ENCODE measurements at regions not wholly inside any gene's neighbourhood (a gene's known extent, or its start where the extent isn't known, plus 50 kb on each side); places are given as distances from the start of the nearest gene placed in this dataset.

- TF ChIP-seq CTCF (conservative IDR thresholded peaks at IDR 0.05 in 1 of 2, IDR thresholded peaks at IDR 0.05 in 1 of 2; ENCODE audit: extremely low read depth in 1 of 2, insufficient read depth in 1 of 2, low read depth in 1 of 2, low read length in 2 of 2), result no peak
- TF ChIP-seq EZH2 (IDR thresholded peaks at IDR 0.05; ENCODE audit: borderline replicate concordance, low read length), result no peak
Measured at GRCh38 chr5:106656821-106657220, 1013.9 kb downstream of the EFNA5 start.

Data from mammary epithelial cell (primary cell).